GM19023 (cell line): ENCODE measurements at regions not wholly inside any gene's neighbourhood (a gene's known extent, or its start where the extent isn't known, plus 50 kb on each side); places are given as distances from the start of the nearest gene placed in this dataset.
"Not testable (repeated sequence)": the region's sequence is repeated elsewhere in the genome, so short reads cannot be mapped to it uniquely, and the experiment has no call there.

Experiments used
- ATAC-seq: cut with Tn5 transposase; IDR thresholded peaks from one replicate; pipeline ENCODE4 v1.9.1; 2021; ENCODE audit warnings: mild to moderate bottlenecking, moderate library complexity; ENCODE audit not compliant: unreplicated experiment

GRCh38 chr4:53722110-53722509 lies 130.8 kb upstream of the LNX1 start:
- ATAC-seq = no peak

- no peak for ATAC-seq
Observed at GRCh38 chr4:53721263-53721662, 130.0 kb upstream of the LNX1 start.

- ATAC-seq = no peak
Observed at GRCh38 chr4:53720776-53721175, 129.5 kb upstream of the LNX1 start.

DNA sequence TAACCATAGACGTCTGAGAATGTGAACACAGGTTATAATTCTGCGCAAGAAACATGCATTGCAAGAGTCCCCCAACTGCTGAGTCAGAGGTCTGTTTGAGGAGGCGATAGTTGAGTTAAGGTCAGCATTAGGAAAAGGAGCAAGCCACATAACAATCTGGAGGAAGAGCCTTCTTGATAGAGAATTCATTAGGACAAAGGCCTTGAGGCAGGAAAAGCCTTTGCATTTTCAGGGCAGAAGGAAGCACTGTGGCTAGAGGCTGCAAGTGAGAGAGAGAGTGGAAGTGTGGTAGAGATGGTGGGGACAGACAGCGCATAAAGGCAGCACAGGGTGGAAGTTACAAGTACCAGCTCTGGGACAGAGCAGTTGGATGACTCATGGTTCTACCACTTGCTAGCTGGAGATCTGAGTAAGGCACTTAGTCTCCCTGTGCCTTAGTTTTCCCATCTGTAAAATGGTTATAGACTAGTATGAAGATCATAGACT lies 125.8 kb upstream of the LNX1 start:
- no peak for ATAC-seq

GRCh38 chr4:53716471-53717063 lies 125.3 kb upstream of the LNX1 start:
- no peak for ATAC-seq

GRCh38 chr4:53716011-53716410 lies 124.7 kb upstream of the LNX1 start:
- no peak for ATAC-seq

DNA sequence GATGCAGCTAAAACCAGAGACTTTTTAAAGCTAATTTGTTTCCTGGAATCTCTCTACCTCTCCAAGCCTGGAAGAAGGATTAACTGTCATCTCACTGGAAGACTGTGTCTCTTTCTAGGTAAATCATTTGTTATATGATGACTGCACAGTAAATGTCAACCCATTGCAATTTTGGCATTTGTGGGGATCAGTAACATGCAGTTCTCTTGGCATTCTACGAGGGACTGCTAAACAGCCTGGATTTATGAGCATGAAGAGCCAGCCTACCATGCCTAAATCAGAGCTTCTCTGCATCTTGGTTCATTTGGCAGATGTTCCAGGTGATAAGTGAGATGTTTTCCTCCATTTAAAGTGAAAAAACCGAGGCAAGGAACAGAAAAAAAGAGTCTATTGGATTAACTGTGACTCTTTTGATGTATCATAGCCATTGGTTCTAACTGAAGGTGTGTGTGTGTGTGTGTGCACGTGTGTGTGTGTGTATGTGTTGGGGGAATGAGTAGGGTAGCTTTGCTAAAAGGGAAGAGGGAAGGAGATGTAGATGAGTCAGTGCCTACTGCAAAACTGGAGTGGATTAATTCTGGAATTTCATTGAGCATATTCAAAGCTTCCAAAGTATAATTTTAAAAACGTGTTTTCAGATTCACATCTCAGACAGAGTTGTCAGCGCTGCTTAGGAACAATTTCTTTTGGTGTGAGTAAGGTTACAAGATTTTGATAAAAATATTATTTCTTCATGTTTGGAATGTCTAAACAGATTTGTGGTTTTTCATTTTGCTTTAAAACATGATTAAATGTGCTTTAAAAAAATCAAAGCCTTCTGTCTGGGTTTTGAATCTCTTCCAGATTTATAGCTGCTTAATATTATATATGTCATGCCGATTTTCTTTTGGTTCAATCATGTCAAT lies 123.2 kb upstream of the LNX1 start:
- ATAC-seq = no peak

GRCh38 chr4:53713767-53714166 lies 122.5 kb upstream of the LNX1 start:
- no peak for ATAC-seq

DNA sequence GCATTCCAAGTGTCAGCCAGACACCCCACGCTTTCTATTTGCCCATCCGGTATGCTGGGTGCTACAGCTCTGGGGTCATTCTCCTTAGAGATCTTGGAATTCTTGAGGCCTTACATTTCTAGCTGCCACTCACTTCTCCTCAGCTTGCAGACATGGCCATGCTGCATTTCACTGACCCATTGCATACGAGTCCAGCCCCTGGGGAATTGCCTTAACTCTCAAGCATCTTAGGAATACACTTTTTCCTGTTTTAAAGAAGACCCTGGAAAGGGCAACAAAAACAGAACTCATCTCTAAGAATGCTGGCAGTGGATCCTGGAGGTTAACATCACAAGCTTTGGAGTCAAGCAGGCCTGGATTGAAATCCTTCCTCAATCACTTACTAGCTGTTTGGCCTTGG lies 122.0 kb upstream of the LNX1 start:
- no peak for ATAC-seq

DNA sequence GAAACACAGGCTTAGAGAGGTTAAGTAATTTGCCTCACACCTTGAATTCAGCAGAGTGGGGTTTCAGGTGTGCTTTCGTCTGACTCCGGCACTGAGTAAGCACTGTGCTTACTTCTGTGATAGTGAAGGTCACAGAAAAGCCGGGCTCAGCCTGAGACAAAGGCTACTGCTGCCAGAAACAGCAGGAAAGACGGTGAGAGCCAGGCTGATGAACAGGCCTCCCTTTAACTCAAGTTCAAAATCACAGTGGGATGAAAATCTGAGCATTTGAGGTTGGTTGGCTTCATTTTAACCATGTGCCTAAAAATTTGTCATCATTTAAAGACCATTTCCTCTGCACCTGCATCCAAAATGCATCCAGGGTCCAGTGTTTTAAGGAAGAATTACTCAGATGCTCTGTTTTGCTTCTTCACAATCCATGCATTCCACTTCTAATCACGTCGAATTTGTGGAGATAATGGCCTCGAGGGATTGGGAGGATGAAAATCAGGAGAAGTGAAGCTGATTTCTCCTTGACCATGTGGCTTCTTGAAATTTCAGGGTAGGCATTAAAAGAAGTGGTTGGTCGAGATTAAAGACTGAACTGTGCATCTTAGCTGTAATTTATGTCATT lies 121.2 kb upstream of the LNX1 start:
- ATAC-seq = no peak

- ATAC-seq = no peak
Observed at GRCh38 chr4:53711926-53712325, 120.6 kb upstream of the LNX1 start.

DNA sequence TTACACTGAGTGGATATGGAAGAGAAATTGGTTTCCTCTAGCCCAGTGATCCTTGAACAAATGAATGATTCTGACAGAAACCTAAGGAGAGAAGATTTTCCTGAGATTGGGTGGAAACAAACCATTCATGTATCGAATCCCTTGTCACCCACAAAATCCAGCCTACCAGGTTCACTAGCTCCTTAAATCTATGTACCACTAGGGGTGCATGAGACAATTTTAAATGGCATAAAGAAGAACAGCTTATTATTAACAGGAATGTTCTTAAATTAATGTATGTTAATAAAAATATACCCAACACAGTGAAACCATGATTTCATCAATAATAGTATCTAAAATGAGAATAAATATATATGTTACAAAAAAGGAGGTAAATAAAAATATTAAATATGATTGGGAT lies 118.4 kb upstream of the LNX1 start:
- ATAC-seq = no peak

- ATAC-seq = no peak
Observed at GRCh38 chr4:53707491-53707890, 116.2 kb upstream of the LNX1 start.

DNA sequence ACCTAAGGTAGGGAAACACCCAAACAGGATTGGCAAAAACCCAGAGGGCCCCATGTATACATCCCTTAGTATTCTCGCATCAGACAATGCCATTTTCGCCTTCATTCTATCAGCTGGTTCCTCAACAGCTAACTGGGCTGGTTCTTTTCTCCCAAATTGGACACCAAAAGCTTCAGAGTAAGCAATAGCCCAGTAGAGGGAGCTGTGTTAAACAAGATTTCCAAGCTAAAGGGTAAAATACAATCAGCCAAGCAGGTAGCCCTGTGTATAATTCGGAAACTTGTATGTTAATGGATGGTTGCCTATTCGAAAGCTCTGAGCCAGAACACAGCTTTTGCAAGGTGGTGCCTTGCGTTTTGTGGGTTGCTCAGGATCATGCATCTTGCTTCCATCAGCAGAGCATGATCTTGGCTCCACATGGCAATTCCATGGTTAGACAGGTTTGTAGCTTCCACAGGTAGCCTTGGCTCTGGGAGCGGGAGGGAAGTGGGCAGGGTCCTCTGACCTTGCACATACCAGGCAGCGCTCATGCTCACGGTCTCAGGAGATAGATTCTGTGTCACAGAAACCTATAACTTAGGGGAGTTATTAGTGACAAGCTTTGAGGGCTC lies 115.2 kb upstream of the LNX1 start:
- ATAC-seq = no peak

- no peak for ATAC-seq
Observed at GRCh38 chr4:53705972-53706371, 114.7 kb upstream of the LNX1 start.

DNA sequence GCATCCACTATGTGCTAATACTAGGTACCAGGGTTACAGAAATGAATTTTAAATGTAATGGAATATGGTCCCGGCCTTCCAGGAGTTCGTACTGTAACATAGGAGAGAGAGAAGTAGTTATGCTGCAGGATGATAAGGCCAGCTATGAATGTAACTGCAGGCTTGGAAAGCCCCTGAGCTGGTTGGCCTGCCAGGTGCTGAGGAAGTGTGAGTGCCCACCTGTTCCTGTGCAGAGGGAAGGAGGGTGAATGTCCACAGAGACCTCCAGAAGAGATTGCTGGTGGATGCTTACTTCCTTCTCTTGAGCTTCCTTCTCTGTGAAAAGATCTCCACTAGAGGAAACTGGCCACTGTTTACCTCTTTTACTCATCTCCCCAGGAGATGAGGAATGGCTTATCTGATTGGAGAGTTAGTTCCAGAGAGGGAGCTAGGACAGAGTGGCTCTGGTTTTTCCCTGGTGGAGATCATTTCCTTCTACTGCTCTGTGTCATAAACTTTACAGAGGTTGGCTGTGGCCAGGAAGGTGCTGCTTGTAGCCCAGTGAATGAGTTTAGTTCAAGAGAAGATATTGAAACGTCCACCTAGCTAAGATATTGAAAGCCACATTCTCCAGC lies 114.0 kb upstream of the LNX1 start:
- ATAC-seq = peak; percentile 27

DNA sequence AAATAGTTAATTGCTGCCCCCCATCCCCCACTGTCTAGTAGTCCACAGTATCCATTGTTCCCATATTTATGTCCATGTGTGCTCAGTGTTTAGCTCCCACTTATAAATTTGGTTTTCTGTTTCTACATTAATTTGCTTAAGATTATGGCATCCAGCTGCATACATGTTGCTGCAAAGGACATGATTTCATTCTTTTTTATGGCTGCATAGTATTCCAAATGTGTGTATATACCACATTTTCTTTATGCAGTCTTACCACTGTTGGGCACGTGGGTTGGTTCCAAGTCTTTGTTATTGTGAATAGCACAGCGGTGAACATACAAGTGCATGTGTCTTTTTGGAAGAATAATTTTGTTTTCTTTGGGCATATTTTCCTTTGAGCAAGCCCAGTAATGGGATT lies 113.0 kb upstream of the LNX1 start:
- no peak for ATAC-seq

- ATAC-seq = no peak
Observed at GRCh38 chr4:53703267-53703655, 112.0 kb upstream of the LNX1 start.

DNA sequence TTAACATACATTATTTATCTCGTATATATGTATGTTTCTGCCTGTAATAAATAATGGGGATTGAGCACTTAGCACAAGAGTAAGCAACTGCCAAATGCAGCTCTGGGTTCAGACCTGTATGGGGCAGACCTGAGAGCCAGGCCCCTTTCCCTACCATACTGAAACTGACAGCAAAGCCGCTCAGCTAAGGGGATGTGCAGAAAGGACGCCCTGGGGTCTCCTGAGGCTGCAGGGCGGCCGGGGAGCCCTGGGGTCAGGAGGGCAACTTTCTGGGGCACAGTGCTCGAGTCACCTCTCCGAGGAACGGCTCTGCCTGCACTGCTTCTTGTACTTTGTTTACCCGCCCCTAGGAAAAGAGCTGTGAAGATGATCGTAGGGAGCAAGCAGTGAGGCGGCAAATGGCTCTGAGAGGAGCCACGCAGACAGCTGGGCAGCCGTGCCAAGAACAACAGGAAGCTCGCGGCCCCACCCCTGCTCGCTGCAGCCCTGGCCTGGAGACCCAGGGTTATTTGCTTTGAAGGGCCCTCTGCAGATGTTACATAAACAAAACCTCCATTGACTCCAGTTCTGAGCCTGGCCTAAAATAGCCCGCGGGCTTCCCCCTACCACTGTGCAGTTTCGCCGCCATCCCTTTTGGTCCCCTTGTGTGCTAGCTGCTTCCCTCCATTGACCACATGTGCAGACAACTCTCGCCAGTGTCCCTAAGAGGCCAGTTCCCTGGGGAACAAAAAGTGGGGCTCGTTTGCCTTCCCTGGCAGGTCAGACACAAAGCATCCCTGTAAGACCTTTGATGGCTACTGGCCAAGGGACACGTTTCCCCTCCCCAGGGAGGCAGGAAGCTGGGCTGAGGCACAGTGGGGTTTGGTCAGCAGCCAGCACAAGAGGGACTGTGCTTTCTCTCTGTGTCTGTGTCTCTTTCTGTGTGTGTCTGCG lies 111.3 kb upstream of the LNX1 start:
- ATAC-seq = peak; percentile 71

GRCh38 chr4:53701260-53701659 lies 110.0 kb upstream of the LNX1 start:
- ATAC-seq = not testable (repeated sequence)
